HCT116 (cell line): ENCODE measurements at regions not wholly inside any gene's neighbourhood (a gene's known extent, or its start where the extent isn't known, plus 50 kb on each side); places are given as distances from the start of the nearest gene placed in this dataset.

ENCODE experiments used
- ATAC-seq: fragments of 200-7000 bp; cut with Tn5 transposase; 2 replicates; pipeline ENCODE4 v1.9.1; 2020; ENCODE audit warnings: mild to moderate bottlenecking, moderate library complexity
- BruUV-seq: library from RNA; stranded (reverse); fragments of 400-500 nt; replicated peaks from 2 replicates; lab custom pipeline; 2021; lab: Mats Ljungman, UMichigan
- CTCF ChIA-PET: fragments of 300-600 bp; sonication (Branson Sonifier 250); formaldehyde crosslinking; loops from one replicate; lab custom pipeline; 2021; ENCODE audit warnings: antibody characterized with exemption; lab: Charles Lee
- POLR2A ChIA-PET: fragments of 300-600, 350-600 bp; sonication (Branson Sonifier 250); formaldehyde crosslinking; loops from one replicate; lab custom pipeline; 2021; ENCODE audit warnings: antibody characterized with exemption; lab: Charles Lee
- RAD21 ChIA-PET, 2 experiments: fragments of 300-600 bp; sonication (Branson Sonifier 250); formaldehyde crosslinking; loops; one replicate each; lab custom pipeline; 2023; ENCODE audit warnings: low total read pairs in 2 of 2; ENCODE audit not compliant: uncharacterized antibody in 2 of 2, unreplicated experiment in 2 of 2, low non-redundant PET in 1 of 2; lab: Charles Lee
- DNase-seq: peaks from one replicate; pipeline ENCODE4 v3.0.0-alpha.2; 2010; ENCODE audit warnings: low read depth, low spot score
- H2AFZ ChIP-seq: fragments of 200-600 bp; shearing (Covaris generic), sonication (generic); 2 replicates; pipeline ENCODE4 v1.6.1; 2017; ENCODE audit warnings: low read depth, mixed run types, mixed read lengths, antibody characterized with exemption, low read length; ENCODE audit not compliant: poor library complexity, severe bottlenecking
- H3K27ac ChIP-seq: 2 replicates; pipeline ENCODE4 v1.5.1; 2012; ENCODE audit warnings: low read depth, low read length
- H3K27me3 ChIP-seq: fragments of 200-600 bp; sonication (generic); 2 replicates; pipeline ENCODE4 v1.6.1; 2016; ENCODE audit warnings: mixed run types, low read length, mixed read lengths; ENCODE audit not compliant: insufficient read depth
- H3K36me3 ChIP-seq, 2 experiments: fragments of 200-500 bp in 1 of 2; fragments of 200-600 bp in 1 of 2; sonication (Bioruptor generic) in 1 of 2; sonication (generic) in 1 of 2; 2 replicates each; pipeline versions ENCODE4 v1.5.1 to v1.6.1; 2014 to 2016; ENCODE audit warnings: low read length in 2 of 2, inconsistent platforms in 1 of 2, mixed read lengths in 1 of 2, mixed run types in 1 of 2; ENCODE audit not compliant: insufficient read depth in 2 of 2, control insufficient read depth in 1 of 2
- H3K4me1 ChIP-seq, 2 experiments: fragments of 200-600 bp in 1 of 2; sonication (generic) in 1 of 2; 2 replicates each; pipeline versions ENCODE4 v1.5.1 to v1.6.1; 2012 to 2017; ENCODE audit warnings: low read length in 2 of 2, inconsistent platforms in 1 of 2, mild to moderate bottlenecking in 1 of 2, mixed read lengths in 1 of 2, mixed run types in 1 of 2, moderate library complexity in 1 of 2; ENCODE audit not compliant: insufficient read depth in 2 of 2, control insufficient read depth in 1 of 2
- H3K4me2 ChIP-seq: fragments of 200-600 bp; sonication (generic); 2 replicates; pipeline ENCODE4 v1.6.1; 2017; ENCODE audit warnings: mixed run types, low read length, mixed read lengths
- H3K4me3 ChIP-seq, 2 experiments: fragments of 200-600 bp in 1 of 2; sonication (generic) in 1 of 2; replicated peaks in 1 of 2; 2 replicates each; pipeline ENCODE4 v1.5.1; 2011 to 2016; ENCODE audit warnings: low read length in 2 of 2, control low read depth in 1 of 2, low read depth in 1 of 2, mild to moderate bottlenecking in 1 of 2, mixed read lengths in 1 of 2, mixed run types in 1 of 2
- H3K79me2 ChIP-seq: fragments of 200-600 bp; sonication (generic); 2 replicates; pipeline ENCODE4 v1.6.1; 2017; ENCODE audit warnings: mild to moderate bottlenecking, mixed run types, low read length, moderate library complexity, mixed read lengths; ENCODE audit not compliant: insufficient read depth
- H3K9ac ChIP-seq: fragments of 200-600 bp; sonication (generic); 2 replicates; pipeline ENCODE4 v1.6.1; 2016; ENCODE audit warnings: low read length, mixed read lengths
- H3K9me2 ChIP-seq: fragments of 200-600 bp; sonication (generic), shearing (Covaris generic); 2 replicates; pipeline ENCODE4 v1.6.1; 2017; ENCODE audit warnings: mixed run types, mild to moderate bottlenecking, moderate library complexity; ENCODE audit not compliant: insufficient read depth
- H3K9me3 ChIP-seq, 2 experiments: fragments of 200-500 bp in 1 of 2; fragments of 200-600 bp in 1 of 2; sonication (Bioruptor generic) in 1 of 2; sonication (generic) in 1 of 2; 2 replicates each; pipeline ENCODE4 v1.6.1; 2014 to 2017; ENCODE audit warnings: low read length in 2 of 2, mixed read lengths in 2 of 2, inconsistent platforms in 1 of 2, low read depth in 1 of 2, mild to moderate bottlenecking in 1 of 2, mixed run types in 1 of 2, moderate library complexity in 1 of 2; ENCODE audit not compliant: control insufficient read depth in 1 of 2, insufficient read depth in 1 of 2
- H4K20me1 ChIP-seq: fragments of 200-600 bp; sonication (generic), shearing (Covaris generic); 2 replicates; pipeline ENCODE4 v1.6.1; 2017; ENCODE audit warnings: mixed run types, mild to moderate bottlenecking, moderate library complexity; ENCODE audit not compliant: insufficient read depth
- CBX3 ChIP-seq: IDR thresholded peaks from 2 replicates; pipeline ENCODE4 v1.6.1; 2012; ENCODE audit warnings: low read depth
- EGR1 ChIP-seq: IDR thresholded peaks from 2 replicates; pipeline ENCODE4 v1.6.1; 2012; ENCODE audit warnings: low read depth
- ELF1 ChIP-seq: IDR thresholded peaks from 2 replicates; pipeline ENCODE4 v1.6.1; 2012; ENCODE audit warnings: low read depth, borderline replicate concordance
- EZH2 ChIP-seq: fragments of 200-600 bp; sonication (generic); IDR thresholded peaks from 2 replicates; pipeline ENCODE4 v1.6.1; 2017; ENCODE audit warnings: antibody characterized with exemption, mixed run types
- EZH2phosphoT487 ChIP-seq: fragments of 200-600 bp; IDR thresholded peaks from 2 replicates; pipeline ENCODE4 v1.6.1; 2018; ENCODE audit warnings: antibody characterized with exemption, borderline replicate concordance
- FOSL1 ChIP-seq: IDR thresholded peaks from 2 replicates; pipeline ENCODE4 v1.6.1; 2012; ENCODE audit warnings: low read depth
- POLR2AphosphoS5 ChIP-seq: IDR thresholded peaks from 2 replicates; pipeline ENCODE4 v1.6.1; 2011; ENCODE audit warnings: mild to moderate bottlenecking, low read depth, low read length, moderate library complexity
- RAD21 ChIP-seq: IDR thresholded peaks from 2 replicates; pipeline ENCODE4 v1.6.1; 2012; ENCODE audit warnings: low read depth, mild to moderate bottlenecking
- SP1 ChIP-seq: IDR thresholded peaks from 2 replicates; pipeline ENCODE4 v1.6.1; 2012; ENCODE audit warnings: low read depth
- YY1 ChIP-seq: IDR thresholded peaks from 2 replicates; pipeline ENCODE4 v1.6.1; 2011; ENCODE audit warnings: low read length, low read depth, moderate library complexity, mild to moderate bottlenecking; ENCODE audit not compliant: insufficient replicate concordance; ENCODE audit errors: extremely low read depth
- ZFX ChIP-seq: fragments of 450-650 bp; IDR thresholded peaks from 2 replicates; pipeline ENCODE4 v1.6.1; 2017
- ZNF274 ChIP-seq: fragments of 200-500 bp; sonication (Bioruptor generic); IDR thresholded peaks from 2 replicates; pipeline ENCODE4 v1.6.1; 2014; ENCODE audit warnings: mild to moderate bottlenecking, low read depth, low read length, inconsistent platforms
- intact Hi-C: fragments of 100-400 bp; cut with micrococcal nuclease; formaldehyde crosslinking; loops from 2 replicates; pipeline ENCODE4 v1.10.0; 2022
- TF ChIP-seq, protein P1 (sequence below): IDR thresholded peaks from 2 replicates; pipeline ENCODE4 v1.6.1; 2012
- TF ChIP-seq, protein P2 (sequence below): IDR thresholded peaks from 2 replicates; pipeline ENCODE4 v1.6.1; 2012
- TF ChIP-seq, protein P3 (sequence below): IDR thresholded peaks from 2 replicates; pipeline ENCODE4 v1.6.1; 2011; ENCODE audit warnings: mild to moderate bottlenecking, low read length, moderate library complexity; ENCODE audit not compliant: insufficient replicate concordance; ENCODE audit errors: extremely low read depth
- TF ChIP-seq, protein P4 (sequence below), 3 experiments: fragments of 200-600 bp in 1 of 3; sonication (generic) in 1 of 3; IDR thresholded peaks in 2 of 3; conservative IDR thresholded peaks in 1 of 3; 2 replicates each; pipeline ENCODE4 v1.5.1; 2012 to 2017; ENCODE audit warnings: low read depth in 2 of 3, low read length in 2 of 3, antibody characterized with exemption in 1 of 3, borderline replicate concordance in 1 of 3, control low read depth in 1 of 3, mild to moderate bottlenecking in 1 of 3, mixed read lengths in 1 of 3, mixed run types in 1 of 3, moderate library complexity in 1 of 3; ENCODE audit not compliant: insufficient read depth in 1 of 3

DNA sequence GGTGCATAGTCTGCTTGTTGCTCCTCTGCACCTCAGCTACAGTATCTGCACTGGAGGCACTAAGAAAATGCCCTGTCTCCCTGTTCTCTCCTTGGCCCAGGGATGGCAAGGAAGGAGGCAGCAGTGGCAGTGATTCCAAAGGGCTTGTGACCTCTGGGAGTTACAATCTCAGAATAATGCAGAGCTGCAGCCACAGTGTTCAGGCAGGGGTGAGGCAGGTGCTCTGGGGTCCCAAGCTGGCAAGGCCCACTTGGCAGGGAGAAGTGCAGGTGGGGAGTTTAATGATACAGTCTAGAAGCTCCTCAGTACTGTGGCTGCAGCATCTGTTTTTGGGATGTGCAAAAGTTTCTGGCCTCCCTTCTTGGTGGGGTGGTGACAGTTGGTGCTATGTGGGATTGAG is 456.4 kb downstream of the CCSER2 start:
- no peaks in the 10 kb centered on the region for H3K9me3 ChIP-seq
- TF ChIP-seq, protein P1, sequence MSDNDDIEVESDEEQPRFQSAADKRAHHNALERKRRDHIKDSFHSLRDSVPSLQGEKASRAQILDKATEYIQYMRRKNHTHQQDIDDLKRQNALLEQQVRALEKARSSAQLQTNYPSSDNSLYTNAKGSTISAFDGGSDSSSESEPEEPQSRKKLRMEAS: no peak
- TF ChIP-seq EZH2: no peak
- no peak for TF ChIP-seq YY1
- no peak for TF ChIP-seq EZH2phosphoT487
- TF ChIP-seq FOSL1: no peak
- TF ChIP-seq EGR1: no peak
- TF ChIP-seq RAD21: no peak
- no peak for TF ChIP-seq POLR2AphosphoS5
- TF ChIP-seq ZFX: no peak
- no peak for TF ChIP-seq CBX3
- TF ChIP-seq ZNF274: no peak
- TF ChIP-seq SP1: no peak
- TF ChIP-seq, protein P2, sequence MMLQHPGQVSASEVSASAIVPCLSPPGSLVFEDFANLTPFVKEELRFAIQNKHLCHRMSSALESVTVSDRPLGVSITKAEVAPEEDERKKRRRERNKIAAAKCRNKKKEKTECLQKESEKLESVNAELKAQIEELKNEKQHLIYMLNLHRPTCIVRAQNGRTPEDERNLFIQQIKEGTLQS: no peak
- TF ChIP-seq, protein P3, sequence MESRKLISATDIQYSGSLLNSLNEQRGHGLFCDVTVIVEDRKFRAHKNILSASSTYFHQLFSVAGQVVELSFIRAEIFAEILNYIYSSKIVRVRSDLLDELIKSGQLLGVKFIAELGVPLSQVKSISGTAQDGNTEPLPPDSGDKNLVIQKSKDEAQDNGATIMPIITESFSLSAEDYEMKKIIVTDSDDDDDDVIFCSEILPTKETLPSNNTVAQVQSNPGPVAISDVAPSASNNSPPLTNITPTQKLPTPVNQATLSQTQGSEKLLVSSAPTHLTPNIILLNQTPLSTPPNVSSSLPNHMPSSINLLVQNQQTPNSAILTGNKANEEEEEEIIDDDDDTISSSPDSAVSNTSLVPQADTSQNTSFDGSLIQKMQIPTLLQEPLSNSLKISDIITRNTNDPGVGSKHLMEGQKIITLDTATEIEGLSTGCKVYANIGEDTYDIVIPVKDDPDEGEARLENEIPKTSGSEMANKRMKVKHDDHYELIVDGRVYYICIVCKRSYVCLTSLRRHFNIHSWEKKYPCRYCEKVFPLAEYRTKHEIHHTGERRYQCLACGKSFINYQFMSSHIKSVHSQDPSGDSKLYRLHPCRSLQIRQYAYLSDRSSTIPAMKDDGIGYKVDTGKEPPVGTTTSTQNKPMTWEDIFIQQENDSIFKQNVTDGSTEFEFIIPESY: no peak
- TF ChIP-seq, protein P4, sequence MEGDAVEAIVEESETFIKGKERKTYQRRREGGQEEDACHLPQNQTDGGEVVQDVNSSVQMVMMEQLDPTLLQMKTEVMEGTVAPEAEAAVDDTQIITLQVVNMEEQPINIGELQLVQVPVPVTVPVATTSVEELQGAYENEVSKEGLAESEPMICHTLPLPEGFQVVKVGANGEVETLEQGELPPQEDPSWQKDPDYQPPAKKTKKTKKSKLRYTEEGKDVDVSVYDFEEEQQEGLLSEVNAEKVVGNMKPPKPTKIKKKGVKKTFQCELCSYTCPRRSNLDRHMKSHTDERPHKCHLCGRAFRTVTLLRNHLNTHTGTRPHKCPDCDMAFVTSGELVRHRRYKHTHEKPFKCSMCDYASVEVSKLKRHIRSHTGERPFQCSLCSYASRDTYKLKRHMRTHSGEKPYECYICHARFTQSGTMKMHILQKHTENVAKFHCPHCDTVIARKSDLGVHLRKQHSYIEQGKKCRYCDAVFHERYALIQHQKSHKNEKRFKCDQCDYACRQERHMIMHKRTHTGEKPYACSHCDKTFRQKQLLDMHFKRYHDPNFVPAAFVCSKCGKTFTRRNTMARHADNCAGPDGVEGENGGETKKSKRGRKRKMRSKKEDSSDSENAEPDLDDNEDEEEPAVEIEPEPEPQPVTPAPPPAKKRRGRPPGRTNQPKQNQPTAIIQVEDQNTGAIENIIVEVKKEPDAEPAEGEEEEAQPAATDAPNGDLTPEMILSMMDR (IDR thresholded peaks at IDR 0.05 in 2 of 3, conservative IDR thresholded peaks at IDR 0.05 in 1 of 3; ENCODE audit: borderline replicate concordance in 1 of 3, insufficient read depth in 1 of 3, low read depth in 2 of 3, low read length in 2 of 3): no peak
- no peak for TF ChIP-seq ELF1
- H3K79me2 ChIP-seq: no peaks in the 10 kb centered on the region
- BruUV-seq: no TSS peak
- no peaks in the 10 kb centered on the region for H4K20me1 ChIP-seq
- no peak overlapping the region for H3K4me3 ChIP-seq
- ChIA-PET POLR2A (no interaction called here), CTCF (no interaction called here), RAD21 (no interaction called here)
- intact Hi-C loops: no loop called here
- H3K27ac ChIP-seq: no peak overlapping the region
- H3K4me2 ChIP-seq: no peak overlapping the region
- ATAC-seq (no peak), DNase-seq (no peak)
- H3K9ac ChIP-seq: no peak overlapping the region
- H3K36me3 ChIP-seq: no peaks in the 10 kb centered on the region
- no peaks in the 10 kb centered on the region for H3K4me1 ChIP-seq
- H2AFZ ChIP-seq: no peak overlapping the region
- no peaks in the 10 kb centered on the region for H3K9me2 ChIP-seq
- no peaks in the 10 kb centered on the region for H3K27me3 ChIP-seq
